Transverse colon (tissue), 4 donors: ENCODE measurements at regions not wholly inside any gene's neighbourhood (a gene's known extent, or its start where the extent isn't known, plus 50 kb on each side); places are given as distances from the start of the nearest gene placed in this dataset.

ENCODE experiments used
- POLR2A ChIP-seq: fragments of 450-650 bp; IDR thresholded peaks from one replicate; pipeline ENCODE4 v1.6.1; 2016; ENCODE audit warnings: antibody characterized with exemption, mild to moderate bottlenecking, moderate library complexity
- POLR2AphosphoS5 ChIP-seq, 3 donors: sonication (generic); formaldehyde crosslinking; IDR thresholded peaks; one replicate each; pipeline ENCODE4 v1.6.1; 2016; ENCODE audit warnings: antibody characterized with exemption in 3 of 3
- TF ChIP-seq, protein P1 (sequence below), 5 experiments: fragments of 200-600 bp in 3 of 5; fragments of 450-650 bp in 2 of 5; sonication (generic) in 3 of 5; IDR thresholded peaks; 1 replicate in 2 of 5; 2 replicates in 3 of 5; pipeline ENCODE4 v1.5.1; 2016 to 2017; ENCODE audit warnings: antibody characterized with exemption in 5 of 5, inconsistent platforms in 3 of 5, mild to moderate bottlenecking in 2 of 5, moderate library complexity in 1 of 5

DNA sequence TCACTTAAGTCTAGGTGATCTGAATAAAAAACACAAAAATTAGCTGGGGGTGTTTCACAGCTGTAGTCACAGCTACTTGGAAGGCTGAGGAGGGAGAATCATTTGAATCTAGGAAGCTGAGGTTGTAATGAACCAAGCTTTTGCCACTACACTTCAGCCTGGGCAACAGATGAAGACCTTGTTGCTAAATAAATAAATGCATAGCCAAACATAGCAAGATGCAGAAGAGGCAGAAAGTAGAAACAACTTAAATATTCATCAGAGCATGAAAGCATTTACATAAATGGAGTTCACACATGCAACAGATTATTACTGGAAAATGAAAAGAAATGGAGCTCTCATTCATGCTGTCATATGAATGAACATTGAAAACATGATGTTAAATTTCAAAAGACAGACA, 348.9 kb upstream of the HSFY2 start:
- TF ChIP-seq POLR2AphosphoS5 (IDR thresholded peaks at IDR 0.05) = no peak
- TF ChIP-seq, protein P1, sequence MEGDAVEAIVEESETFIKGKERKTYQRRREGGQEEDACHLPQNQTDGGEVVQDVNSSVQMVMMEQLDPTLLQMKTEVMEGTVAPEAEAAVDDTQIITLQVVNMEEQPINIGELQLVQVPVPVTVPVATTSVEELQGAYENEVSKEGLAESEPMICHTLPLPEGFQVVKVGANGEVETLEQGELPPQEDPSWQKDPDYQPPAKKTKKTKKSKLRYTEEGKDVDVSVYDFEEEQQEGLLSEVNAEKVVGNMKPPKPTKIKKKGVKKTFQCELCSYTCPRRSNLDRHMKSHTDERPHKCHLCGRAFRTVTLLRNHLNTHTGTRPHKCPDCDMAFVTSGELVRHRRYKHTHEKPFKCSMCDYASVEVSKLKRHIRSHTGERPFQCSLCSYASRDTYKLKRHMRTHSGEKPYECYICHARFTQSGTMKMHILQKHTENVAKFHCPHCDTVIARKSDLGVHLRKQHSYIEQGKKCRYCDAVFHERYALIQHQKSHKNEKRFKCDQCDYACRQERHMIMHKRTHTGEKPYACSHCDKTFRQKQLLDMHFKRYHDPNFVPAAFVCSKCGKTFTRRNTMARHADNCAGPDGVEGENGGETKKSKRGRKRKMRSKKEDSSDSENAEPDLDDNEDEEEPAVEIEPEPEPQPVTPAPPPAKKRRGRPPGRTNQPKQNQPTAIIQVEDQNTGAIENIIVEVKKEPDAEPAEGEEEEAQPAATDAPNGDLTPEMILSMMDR (IDR thresholded peaks at IDR 0.05) = no peak
- TF ChIP-seq POLR2A = no peak
